Posterior cingulate gyrus (tissue), 11 donors: ENCODE measurements at regions not wholly inside any gene's neighbourhood (a gene's known extent, or its start where the extent isn't known, plus 50 kb on each side); places are given as distances from the start of the nearest gene placed in this dataset.
"Not testable (repeated sequence)": the region's sequence is repeated elsewhere in the genome, so short reads cannot be mapped to it uniquely, and the experiment has no call there.

ENCODE experiments used
- DNase-seq, 10 donors: peaks; one replicate each; pipeline versions ENCODE4 v3.0.0 to v3.0.0-alpha.2; 2020 to 2021; ENCODE audit warnings: mixed read lengths in 3 of 10
- intact Hi-C: fragments of 100-400 bp; cut with DNase I; formaldehyde crosslinking; loops from one replicate; pipeline ENCODE4 v1.15.1; 2023

DNA sequence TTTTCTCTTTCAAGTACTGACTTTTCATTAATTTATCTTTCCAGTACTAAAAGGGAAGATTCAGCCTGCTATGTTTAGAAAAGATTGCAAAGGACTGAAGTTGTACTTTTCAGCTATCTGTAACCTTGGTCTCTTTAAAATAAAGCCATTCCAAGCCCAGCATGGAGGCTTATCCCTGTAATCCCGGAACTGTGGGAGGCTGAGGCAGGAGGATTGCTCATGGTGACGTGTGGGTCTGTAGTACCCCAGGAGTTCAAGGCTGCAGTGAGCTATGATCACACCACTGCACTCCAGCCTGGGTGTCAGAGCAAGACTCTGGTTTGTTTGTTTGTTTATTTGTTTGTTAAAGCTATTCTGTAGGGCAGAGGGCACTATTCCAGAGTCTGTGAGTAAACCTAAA lies 50.6 kb upstream of the TMEM170B start:
- intact Hi-C loops = no loop called here
- no peak for DNase-seq

DNA sequence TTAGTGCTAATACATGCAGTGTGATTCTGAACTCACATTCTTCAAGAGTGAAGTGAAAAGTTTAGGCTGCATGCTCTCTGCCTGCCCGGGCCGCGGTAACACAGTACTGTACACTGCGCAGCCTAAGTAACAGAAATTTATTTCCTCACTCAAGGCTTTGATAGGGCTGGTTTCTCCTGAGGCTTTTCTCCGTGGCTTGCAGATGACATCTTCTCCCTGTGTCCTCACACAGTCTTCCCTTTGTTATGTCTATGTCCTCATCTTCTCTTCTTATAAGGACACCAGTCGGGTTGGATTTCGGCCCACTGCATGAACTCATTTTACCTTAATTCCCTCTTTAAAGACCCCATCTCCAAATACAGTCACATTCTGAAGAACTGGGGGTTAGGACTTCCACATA lies 51.1 kb upstream of the TMEM170B start:
- intact Hi-C loops = no loop called here
- no peak for DNase-seq

GRCh38 chr6:11486051-11486450 lies 51.5 kb upstream of the TMEM170B start:
- intact Hi-C loops = no loop called here
- no peak for DNase-seq

GRCh38 chr6:11485271-11485670 lies 52.3 kb upstream of the TMEM170B start:
- DNase-seq = no peak
- intact Hi-C loops = no loop called here

DNA sequence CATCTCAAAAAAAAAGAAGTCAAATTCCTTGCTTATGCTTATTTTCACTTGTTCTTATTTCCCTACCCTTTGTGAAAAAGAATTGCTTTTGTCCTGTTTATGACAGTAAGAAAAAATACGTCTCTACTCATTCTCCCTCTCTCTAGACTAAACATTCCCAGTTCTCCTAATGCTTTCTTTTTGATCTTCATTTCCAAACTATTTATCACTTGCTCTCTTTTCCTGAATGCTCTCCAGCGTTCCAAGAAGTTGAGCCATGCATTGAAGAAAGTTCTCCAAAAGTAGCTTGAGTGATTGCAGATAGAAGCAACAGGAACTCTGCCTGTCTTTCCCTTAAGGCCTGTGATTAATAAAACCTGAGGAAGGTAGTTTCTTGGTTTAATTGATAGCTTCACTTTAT lies 53.1 kb upstream of the TMEM170B start:
- no peak for DNase-seq
- intact Hi-C loops = no loop called here

DNA sequence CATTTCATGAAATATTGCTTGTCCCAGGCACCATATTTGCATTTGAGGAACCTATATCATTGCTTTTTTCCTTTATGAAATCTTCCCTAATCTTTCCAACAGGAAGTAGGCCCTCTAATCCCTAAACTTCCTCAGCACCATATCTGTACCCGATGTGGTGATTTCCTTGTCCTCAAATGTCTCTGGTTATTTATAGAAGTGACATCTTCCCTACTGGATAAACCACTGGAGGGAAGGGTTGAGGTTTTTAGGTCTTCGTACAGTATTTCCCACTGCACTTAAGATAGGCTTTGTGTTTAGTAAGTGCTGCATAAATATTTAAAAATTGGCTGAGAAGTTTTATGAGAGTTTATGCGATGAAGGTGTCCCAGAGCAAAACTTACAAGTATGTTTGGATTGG lies 54.9 kb upstream of the TMEM170B start:
- DNase-seq = no peak
- intact Hi-C loops = no loop called here

GRCh38 chr6:11480541-11480940 lies 57.0 kb upstream of the TMEM170B start:
- intact Hi-C loops = no loop called here
- DNase-seq = no peak

- DNase-seq = no peak
- intact Hi-C loops = no loop called here
Observed at GRCh38 chr6:11479296-11479695, 58.3 kb upstream of the TMEM170B start.

- intact Hi-C loops = no loop called here
- DNase-seq = no peak
Observed at GRCh38 chr6:11478586-11478985, 59.0 kb upstream of the TMEM170B start.

DNA sequence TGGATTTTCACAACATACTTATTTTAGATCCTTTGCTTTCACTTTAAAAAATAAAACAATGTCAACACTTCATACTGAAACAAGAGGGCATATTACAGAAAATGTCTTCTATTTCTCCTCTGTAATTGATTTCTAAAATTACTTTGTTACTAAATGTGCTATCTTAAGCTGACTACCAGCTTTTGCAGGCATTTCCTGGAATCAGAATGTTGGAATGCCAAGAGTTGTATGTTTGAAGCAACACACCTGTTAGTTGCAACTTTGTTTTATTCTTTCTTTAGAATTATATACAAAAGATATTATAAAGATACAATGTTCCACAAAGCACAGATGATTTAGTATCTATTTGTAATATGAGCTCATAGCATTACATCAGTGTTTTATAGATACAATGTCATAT lies 62.5 kb upstream of the TMEM170B start:
- no peak for DNase-seq
- intact Hi-C loops = no loop called here

DNA sequence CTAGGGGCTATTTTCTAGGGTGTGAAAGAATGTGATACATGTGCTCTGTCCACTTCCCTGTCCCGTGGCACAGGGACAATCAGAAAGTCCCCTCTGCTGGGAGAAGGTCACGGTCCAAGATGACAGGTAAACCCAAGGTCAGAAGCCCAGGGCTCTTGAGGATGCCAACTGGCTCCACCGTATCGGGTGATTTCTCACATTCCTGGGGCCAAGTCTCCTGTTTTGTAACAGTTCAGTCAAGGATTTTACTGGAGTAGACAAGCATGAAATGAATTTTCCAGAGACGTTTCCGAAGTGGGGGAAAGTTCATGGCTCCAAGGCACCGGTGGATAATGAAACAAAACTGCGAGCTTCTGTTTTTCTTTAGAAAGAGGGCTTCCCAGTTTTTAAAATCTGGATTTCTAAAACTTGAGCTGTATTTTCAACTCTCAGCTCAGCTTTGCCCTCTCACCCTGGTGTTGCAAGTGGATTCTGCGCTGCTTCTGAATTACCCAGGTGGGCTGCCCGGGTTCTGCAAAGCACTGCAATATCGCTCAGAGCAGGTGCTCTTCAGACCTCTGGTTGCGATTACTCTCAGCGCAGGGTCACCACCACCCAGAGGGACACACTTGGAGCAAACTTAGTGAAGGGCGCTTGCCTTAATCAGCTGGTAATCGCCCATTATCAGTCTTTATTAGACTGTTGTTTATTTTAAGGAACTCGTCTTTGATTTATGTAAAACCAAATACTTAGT lies 64.4 kb upstream of the TMEM170B start:
- intact Hi-C loops = no loop called here
- no peak for DNase-seq

GRCh38 chr6:11471261-11471660 lies 66.3 kb upstream of the TMEM170B start:
- DNase-seq = no peak
- intact Hi-C loops = no loop called here

DNA sequence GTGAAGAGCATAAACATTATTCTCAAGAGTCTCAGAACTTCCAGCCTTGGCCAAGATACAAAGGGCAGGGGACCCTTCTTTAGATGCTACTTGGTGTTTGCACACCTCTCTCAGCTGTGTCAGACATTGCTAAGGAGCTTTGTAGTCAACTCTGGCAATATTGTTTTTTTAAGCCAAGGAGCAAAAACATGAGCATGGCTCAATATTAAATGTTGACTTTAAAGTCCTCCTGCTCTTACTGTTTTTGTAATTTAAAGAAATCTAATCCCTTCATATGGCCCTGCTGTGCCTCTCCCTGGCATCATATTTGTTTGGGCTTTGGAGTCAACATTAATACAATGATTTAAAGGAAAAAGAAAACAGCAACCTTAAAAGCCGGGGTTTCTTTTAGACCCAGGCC lies 67.9 kb upstream of the TMEM170B start:
- intact Hi-C loops = no loop called here

DNA sequence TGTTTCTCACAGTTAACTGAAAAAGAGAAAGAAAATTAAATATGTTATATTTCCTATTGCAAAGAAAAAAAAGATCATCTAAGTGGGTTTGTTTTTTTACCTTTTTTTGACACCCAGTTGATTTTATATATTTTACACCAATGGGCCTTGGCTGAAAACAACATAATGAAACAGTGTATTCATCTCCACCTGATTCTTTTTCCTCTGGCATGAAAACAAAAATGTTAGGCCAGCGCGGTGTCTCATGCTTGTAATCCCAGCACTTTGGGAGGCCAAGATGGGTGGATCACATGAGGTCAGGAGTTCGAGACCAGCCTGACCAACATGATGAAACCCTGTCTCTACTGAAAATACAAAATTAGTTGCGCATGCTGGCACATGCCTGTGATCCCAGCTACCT lies 69.3 kb upstream of the TMEM170B start:
- DNase-seq, intact Hi-C loops: not testable (repeated sequence)

More for the DNA sequence above, 67.9 kb upstream of the TMEM170B start:
- DNase-seq = no peak

GRCh38 chr6:11467364-11467763 lies 70.2 kb upstream of the TMEM170B start:
- no peak for DNase-seq
- intact Hi-C loops = no loop called here

DNA sequence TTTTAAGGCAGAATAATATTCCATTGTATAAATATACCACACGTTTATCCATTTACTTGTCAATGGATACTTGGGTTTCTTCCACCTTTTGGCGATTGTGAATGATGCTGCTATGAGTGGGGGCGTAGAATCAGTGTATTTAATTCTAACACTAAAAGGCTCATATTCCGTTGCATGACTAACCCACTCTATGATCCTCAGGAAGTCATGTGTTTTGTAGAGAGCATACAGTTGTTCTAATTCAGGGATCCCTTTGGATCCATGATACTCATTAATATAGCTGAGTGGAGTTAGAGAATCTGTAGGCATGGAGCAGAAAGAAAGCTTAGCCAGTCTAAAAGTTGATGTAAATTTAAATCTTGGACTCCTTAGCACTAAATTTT lies 74.2 kb upstream of the TMEM170B start:
- DNase-seq = no peak
- intact Hi-C loops = no loop called here

- no peak for DNase-seq
- intact Hi-C loops = no loop called here
Observed at GRCh38 chr6:11462742-11463397, 74.7 kb upstream of the TMEM170B start.

DNA sequence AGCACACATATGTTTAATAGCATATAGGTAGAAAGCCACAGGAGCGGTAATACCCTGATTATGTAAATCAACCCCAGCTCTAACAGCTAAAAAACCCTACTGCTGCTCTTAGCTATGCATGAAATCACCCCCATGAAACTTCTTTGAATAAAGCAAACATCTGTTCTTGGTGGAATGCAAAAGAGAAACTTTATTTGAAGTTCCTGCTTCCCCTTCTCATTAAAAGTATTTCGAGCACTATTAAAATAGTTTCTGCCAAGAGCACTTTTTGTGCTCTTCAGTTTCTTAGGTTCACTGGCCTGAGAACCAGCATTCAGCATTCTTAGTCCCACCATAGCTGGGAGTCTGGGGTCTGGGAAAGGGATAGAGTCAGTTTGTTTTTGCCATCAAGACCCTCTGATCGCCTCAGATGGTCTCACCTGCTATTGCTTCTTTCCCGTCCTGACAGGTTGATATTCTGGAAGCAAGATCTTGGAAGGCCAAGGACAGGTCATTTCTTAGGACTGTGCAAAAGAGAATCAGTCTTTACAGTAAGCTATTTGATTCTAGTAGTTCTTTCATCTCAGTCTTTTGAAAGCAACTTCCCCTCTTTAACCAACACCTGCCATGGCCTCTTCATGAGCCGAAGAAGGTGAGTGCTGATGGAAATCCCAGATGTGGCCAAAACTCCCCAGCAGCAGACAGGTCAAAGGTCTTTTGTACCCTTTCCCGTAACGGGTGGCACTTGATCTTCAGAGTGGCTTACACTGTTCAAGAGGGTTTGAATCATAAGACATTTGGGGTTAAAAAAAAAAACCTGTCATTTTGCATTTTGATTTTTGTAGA lies 76.5 kb upstream of the TMEM170B start:
- intact Hi-C loops = no loop called here
- DNase-seq = no peak

DNA sequence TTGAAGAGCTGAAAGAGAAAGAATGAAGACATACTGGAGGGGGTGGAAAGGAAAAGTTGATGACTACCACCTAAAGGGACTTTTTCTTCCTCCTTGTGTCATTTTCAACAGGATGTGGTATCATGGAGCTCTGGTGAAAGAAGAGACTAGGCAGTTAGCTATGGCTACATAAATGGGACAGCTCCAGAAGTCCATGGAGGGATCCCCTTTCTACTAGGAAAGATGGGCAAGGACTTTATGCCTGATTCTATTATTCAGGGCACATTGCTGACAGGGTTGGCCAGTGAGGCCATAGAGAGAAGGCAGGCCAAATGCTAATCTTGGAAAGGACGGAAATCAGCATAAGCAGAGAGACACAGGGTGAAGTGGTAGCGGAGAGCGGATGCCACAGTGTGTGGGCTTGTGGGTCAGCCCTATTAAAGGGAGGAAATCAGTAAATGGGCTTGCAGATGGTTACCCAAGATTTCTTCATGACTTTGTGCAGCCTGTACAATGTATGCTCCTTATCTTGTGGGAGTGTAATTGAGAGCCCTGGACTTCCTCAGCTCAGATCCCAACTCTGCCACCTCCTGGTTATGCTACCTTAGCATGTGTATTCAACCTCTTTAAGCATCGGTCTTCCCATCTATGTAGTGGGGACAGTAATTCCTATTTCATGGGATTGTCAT lies 77.4 kb upstream of the TMEM170B start:
- intact Hi-C loops = no loop called here
- no peak for DNase-seq

GRCh38 chr6:11459079-11459610 lies 78.4 kb upstream of the TMEM170B start:
- intact Hi-C loops = no loop called here
- DNase-seq = no peak

DNA sequence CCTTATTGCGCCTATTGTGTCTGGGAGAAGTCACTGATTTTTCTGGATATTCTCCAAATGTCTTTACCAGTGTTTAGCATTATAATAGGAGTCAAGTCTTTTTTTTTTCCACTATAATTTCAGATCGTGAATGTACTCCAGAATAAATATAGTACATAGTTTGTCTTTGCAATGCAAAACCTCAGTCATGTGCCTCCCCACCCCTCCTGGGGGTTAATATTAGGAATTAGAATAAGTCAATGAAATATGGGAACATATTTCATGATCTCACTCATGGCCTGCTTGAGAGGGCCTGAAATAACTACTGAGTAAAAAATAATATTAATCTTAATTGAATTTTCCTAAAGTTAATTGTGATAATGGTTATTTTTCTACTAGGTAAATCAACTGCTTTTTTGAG lies 79.0 kb upstream of the TMEM170B start:
- intact Hi-C loops = no loop called here

More for the DNA sequence above, 79.0 kb upstream of the TMEM170B start:
- DNase-seq = no peak
